A673 (cell line): ENCODE measurements at regions not wholly inside any gene's neighbourhood (a gene's known extent, or its start where the extent isn't known, plus 50 kb on each side); places are given as distances from the start of the nearest gene placed in this dataset.

Experiments
- BruUV-seq: library from RNA; stranded (reverse); fragments of 400-500 nt; replicated peaks from 2 replicates; lab custom pipeline; 2021; lab: Mats Ljungman, UMichigan
- CTCF ChIA-PET: fragments of 300-600 bp; sonication (Branson Sonifier 250); formaldehyde crosslinking; loops from one replicate; lab custom pipeline; 2022; ENCODE audit warnings: antibody characterized with exemption; lab: Charles Lee
- POLR2A ChIA-PET: fragments of 300-600 bp; sonication (Branson Sonifier 250); formaldehyde crosslinking; loops from one replicate; lab custom pipeline; 2022; ENCODE audit warnings: antibody characterized with exemption; ENCODE audit not compliant: low non-redundant PET; lab: Charles Lee
- DNase-seq: peaks from one replicate; pipeline ENCODE4 v3.0.0-alpha.2; 2015; ENCODE audit warnings: low spot score
- H3K27ac ChIP-seq: fragments of 200-600 bp; sonication (generic); 2 replicates; pipeline ENCODE4 v1.5.1; 2016; ENCODE audit warnings: mixed run types, low read depth, mild to moderate bottlenecking, mixed read lengths, antibody characterized with exemption, low read length; ENCODE audit not compliant: poor library complexity, severe bottlenecking
- H3K27me3 ChIP-seq: fragments of 200-600 bp; sonication (generic); replicated peaks from 2 replicates; pipeline ENCODE4 v1.6.1; 2017; ENCODE audit warnings: mixed run types, low read depth, mild to moderate bottlenecking, mixed read lengths, antibody characterized with exemption, low read length; ENCODE audit not compliant: insufficient read depth, poor library complexity
- H3K36me3 ChIP-seq: fragments of 200-600 bp; sonication (generic); 2 replicates; pipeline ENCODE4 v1.6.1; 2016; ENCODE audit warnings: mixed run types, mild to moderate bottlenecking, mixed read lengths, antibody characterized with exemption, low read length; ENCODE audit not compliant: insufficient read depth, poor library complexity, severe bottlenecking
- H3K4me1 ChIP-seq: fragments of 200-600 bp; sonication (generic); 2 replicates; pipeline ENCODE4 v1.6.1; 2017; ENCODE audit warnings: mixed run types, mild to moderate bottlenecking, mixed read lengths, antibody characterized with exemption, low read length; ENCODE audit not compliant: insufficient read depth, poor library complexity, severe bottlenecking
- H3K4me3 ChIP-seq: fragments of 200-600 bp; sonication (generic); 2 replicates; pipeline ENCODE4 v1.5.1; 2016; ENCODE audit warnings: low read depth, mixed run types, mild to moderate bottlenecking, mixed read lengths, low read length; ENCODE audit not compliant: poor library complexity, severe bottlenecking
- H3K9me3 ChIP-seq: fragments of 200-600 bp; sonication (generic); 2 replicates; pipeline ENCODE4 v1.6.1; 2016; ENCODE audit warnings: mixed run types, low read depth, mild to moderate bottlenecking, mixed read lengths, antibody characterized with exemption, low read length; ENCODE audit not compliant: poor library complexity, severe bottlenecking
- CTCF ChIP-seq: fragments of 300-800, 200-600 bp; sonication (generic); conservative IDR thresholded peaks from 2 replicates; pipeline ENCODE4 v1.5.1; 2017; ENCODE audit warnings: low read depth, mild to moderate bottlenecking, antibody characterized with exemption, low read length, moderate library complexity, mixed read lengths
- EZH2 ChIP-seq: fragments of 200-600 bp; sonication (generic); IDR thresholded peaks from 2 replicates; pipeline ENCODE4 v1.6.1; 2017; ENCODE audit warnings: borderline replicate concordance, low read depth, mild to moderate bottlenecking, mixed read lengths, antibody characterized with exemption, low read length; ENCODE audit not compliant: poor library complexity, severe bottlenecking
- intact Hi-C: fragments of 100-400 bp; cut with micrococcal nuclease; formaldehyde crosslinking; loops from one replicate; pipeline ENCODE4 v1.10.0; 2022; ENCODE audit not compliant: unreplicated experiment

GRCh38 chr12:5317556-5317955 is 114.4 kb upstream of the NTF3 start:
- H3K27me3 ChIP-seq, result no peaks in the 10 kb centered on the region
- H3K9me3 ChIP-seq, result no peaks in the 10 kb centered on the region
- ChIA-PET POLR2A (no interaction called here), CTCF (no interaction called here)
- TF ChIP-seq CTCF, result no peak
- no peak for TF ChIP-seq EZH2
- intact Hi-C loops, result no loop called here
- H3K4me3 ChIP-seq, result no peak overlapping the region
- H3K4me1 ChIP-seq, result no peaks in the 10 kb centered on the region
- no TSS peak for BruUV-seq
- H3K36me3 ChIP-seq, result no peaks in the 10 kb centered on the region
- no peak for DNase-seq
- no peak overlapping the region for H3K27ac ChIP-seq

- no peak for DNase-seq
- CTCF ChIA-PET, result no interaction called here
- POLR2A ChIA-PET, result no interaction called here
These were observed 113.0 kb upstream of the NTF3 start for GRCh38 chr12:5318874-5319273.

GRCh38 chr12:5328669-5329517 is 103.0 kb upstream of the NTF3 start:
- ChIA-PET POLR2A (no interaction called here), CTCF (no interaction called here)
- no peak for TF ChIP-seq CTCF
- TF ChIP-seq EZH2, result no peak

More at GRCh38 chr12:5318874-5319273, 113.0 kb upstream of the NTF3 start:
- Histone ChIP-seq H3K4me1 (no peaks in the 10 kb centered on the region), H3K27me3 (no peaks in the 10 kb centered on the region), H3K27ac (no peak overlapping the region), H3K36me3 (no peaks in the 10 kb centered on the region), H3K9me3 (no peaks in the 10 kb centered on the region), H3K4me3 (no peak overlapping the region)
- no peak for TF ChIP-seq CTCF
- TF ChIP-seq EZH2, result no peak
- intact Hi-C loops, result no loop called here
- no TSS peak for BruUV-seq

More at GRCh38 chr12:5328669-5329517, 103.0 kb upstream of the NTF3 start:
- no peaks in the 10 kb centered on the region for H3K36me3 ChIP-seq
- no peaks in the 10 kb centered on the region for H3K4me1 ChIP-seq
- H3K27ac ChIP-seq, result no peak overlapping the region
- no peaks in the 10 kb centered on the region for H3K9me3 ChIP-seq
- DNase-seq, result no peak
- no peaks in the 10 kb centered on the region for H3K27me3 ChIP-seq
- intact Hi-C loops, result no loop called here
- no peak overlapping the region for H3K4me3 ChIP-seq
- BruUV-seq, result no TSS peak
